ENCODE measurements at regions not wholly inside any gene's neighbourhood (a gene's known extent, or its start where the extent isn't known, plus 50 kb on each side); places are given as distances from the start of the nearest gene placed in this dataset.

DNA sequence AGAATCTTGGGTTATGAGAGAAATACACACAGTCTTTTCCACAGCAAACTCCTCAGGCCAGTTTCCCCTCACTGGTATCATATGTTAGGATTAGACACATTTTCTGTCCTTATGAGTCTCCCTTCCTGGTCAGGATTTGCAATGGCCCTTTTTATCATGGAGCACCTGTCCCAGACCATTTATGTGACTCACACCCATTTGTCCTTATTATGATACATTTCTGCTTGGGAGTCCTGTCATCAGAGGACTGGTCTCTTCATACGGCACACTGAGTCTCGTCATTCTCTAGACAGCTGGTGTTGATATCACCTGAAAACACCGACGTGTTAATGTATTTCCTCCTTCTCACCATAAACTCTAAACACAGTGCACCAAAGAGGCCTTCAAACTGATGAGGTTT lies 105.0 kb upstream of the SYT6 start:
- TF ChIP-seq, protein P1, sequence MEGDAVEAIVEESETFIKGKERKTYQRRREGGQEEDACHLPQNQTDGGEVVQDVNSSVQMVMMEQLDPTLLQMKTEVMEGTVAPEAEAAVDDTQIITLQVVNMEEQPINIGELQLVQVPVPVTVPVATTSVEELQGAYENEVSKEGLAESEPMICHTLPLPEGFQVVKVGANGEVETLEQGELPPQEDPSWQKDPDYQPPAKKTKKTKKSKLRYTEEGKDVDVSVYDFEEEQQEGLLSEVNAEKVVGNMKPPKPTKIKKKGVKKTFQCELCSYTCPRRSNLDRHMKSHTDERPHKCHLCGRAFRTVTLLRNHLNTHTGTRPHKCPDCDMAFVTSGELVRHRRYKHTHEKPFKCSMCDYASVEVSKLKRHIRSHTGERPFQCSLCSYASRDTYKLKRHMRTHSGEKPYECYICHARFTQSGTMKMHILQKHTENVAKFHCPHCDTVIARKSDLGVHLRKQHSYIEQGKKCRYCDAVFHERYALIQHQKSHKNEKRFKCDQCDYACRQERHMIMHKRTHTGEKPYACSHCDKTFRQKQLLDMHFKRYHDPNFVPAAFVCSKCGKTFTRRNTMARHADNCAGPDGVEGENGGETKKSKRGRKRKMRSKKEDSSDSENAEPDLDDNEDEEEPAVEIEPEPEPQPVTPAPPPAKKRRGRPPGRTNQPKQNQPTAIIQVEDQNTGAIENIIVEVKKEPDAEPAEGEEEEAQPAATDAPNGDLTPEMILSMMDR (tag by site-specific recombination; IDR thresholded peaks at IDR 0.05): no peak
- TF ChIP-seq TCF7L2 (IDR thresholded peaks at IDR 0.05; ENCODE audit: borderline replicate concordance, low read depth, low read length) (no peak), ZBTB1 (tag by site-specific recombination; IDR thresholded peaks at IDR 0.05) (no peak), ZBTB7A (tag by site-specific recombination; IDR thresholded peaks at IDR 0.05; ENCODE audit: low read depth) (no peak), ZIC2 (tag by site-specific recombination; IDR thresholded peaks at IDR 0.05) (no peak), ZNF221 (tag by site-specific recombination; IDR thresholded peaks at IDR 0.05; ENCODE audit: borderline replicate concordance) (no peak)
- TF ChIP-seq, protein P2, sequence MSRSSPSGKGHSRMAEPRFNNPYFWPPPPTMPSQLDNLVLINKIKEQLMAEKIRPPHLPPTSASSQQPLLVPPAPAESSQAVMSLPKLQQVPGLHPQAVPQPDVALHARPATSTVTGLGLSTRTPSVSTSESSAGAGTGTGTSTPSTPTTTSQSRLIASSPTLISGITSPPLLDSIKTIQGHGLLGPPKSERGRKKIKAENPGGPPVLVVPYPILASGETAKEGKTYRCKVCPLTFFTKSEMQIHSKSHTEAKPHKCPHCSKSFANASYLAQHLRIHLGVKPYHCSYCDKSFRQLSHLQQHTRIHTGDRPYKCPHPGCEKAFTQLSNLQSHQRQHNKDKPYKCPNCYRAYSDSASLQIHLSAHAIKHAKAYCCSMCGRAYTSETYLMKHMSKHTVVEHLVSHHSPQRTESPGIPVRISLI (tag by site-specific recombination; IDR thresholded peaks at IDR 0.05): no peak
- TF ChIP-seq, protein P3, sequence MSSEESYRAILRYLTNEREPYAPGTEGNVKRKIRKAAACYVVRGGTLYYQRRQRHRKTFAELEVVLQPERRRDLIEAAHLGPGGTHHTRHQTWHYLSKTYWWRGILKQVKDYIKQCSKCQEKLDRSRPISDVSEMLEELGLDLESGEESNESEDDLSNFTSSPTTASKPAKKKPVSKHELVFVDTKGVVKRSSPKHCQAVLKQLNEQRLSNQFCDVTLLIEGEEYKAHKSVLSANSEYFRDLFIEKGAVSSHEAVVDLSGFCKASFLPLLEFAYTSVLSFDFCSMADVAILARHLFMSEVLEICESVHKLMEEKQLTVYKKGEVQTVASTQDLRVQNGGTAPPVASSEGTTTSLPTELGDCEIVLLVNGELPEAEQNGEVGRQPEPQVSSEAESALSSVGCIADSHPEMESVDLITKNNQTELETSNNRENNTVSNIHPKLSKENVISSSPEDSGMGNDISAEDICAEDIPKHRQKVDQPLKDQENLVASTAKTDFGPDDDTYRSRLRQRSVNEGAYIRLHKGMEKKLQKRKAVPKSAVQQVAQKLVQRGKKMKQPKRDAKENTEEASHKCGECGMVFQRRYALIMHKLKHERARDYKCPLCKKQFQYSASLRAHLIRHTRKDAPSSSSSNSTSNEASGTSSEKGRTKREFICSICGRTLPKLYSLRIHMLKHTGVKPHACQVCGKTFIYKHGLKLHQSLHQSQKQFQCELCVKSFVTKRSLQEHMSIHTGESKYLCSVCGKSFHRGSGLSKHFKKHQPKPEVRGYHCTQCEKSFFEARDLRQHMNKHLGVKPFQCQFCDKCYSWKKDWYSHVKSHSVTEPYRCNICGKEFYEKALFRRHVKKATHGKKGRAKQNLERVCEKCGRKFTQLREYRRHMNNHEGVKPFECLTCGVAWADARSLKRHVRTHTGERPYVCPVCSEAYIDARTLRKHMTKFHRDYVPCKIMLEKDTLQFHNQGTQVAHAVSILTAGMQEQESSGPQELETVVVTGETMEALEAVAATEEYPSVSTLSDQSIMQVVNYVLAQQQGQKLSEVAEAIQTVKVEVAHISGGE (tag by site-specific recombination; conservative IDR thresholded peaks at IDR 0.05; ENCODE audit: low read depth): no peak
- TF ChIP-seq, protein P4, sequence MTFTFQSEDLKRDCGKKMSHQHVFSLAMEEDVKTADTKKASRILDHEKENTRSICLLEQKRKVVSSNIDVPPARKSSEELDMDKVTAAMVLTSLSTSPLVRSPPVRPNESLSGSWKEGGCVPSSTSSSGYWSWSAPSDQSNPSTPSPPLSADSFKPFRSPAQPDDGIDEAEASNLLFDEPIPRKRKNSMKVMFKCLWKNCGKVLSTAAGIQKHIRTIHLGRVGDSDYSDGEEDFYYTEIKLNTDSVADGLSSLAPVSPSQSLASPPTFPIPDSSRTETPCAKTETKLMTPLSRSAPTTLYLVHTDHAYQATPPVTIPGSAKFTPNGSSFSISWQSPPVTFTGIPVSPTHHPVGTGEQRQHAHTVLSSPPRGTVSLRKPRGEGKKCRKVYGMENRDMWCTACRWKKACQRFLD (tag by site-specific recombination; IDR thresholded peaks at IDR 0.05): no peak
- TF ChIP-seq, protein P5, sequence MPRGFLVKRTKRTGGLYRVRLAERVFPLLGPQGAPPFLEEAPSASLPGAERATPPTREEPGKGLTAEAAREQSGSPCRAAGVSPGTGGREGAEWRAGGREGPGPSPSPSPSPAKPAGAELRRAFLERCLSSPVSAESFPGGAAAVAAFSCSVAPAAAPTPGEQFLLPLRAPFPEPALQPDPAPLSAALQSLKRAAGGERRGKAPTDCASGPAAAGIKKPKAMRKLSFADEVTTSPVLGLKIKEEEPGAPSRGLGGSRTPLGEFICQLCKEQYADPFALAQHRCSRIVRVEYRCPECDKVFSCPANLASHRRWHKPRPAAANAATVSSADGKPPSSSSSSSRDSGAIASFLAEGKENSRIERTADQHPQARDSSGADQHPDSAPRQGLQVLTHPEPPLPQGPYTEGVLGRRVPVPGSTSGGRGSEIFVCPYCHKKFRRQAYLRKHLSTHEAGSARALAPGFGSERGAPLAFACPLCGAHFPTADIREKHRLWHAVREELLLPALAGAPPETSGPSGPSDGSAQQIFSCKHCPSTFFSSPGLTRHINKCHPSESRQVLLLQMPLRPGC (tag by site-specific recombination; IDR thresholded peaks at IDR 0.05): no peak

All from HEK293 (cell line).